GM18508 (cell line): ENCODE measurements at regions not wholly inside any gene's neighbourhood (a gene's known extent, or its start where the extent isn't known, plus 50 kb on each side); places are given as distances from the start of the nearest gene placed in this dataset.
"Not testable (repeated sequence)": the region's sequence is repeated elsewhere in the genome, so short reads cannot be mapped to it uniquely, and the experiment has no call there.

Source experiments
- ATAC-seq: cut with Tn5 transposase; IDR thresholded peaks from one replicate; pipeline ENCODE4 v1.9.1; 2021; ENCODE audit warnings: moderate number of reproducible peaks; ENCODE audit not compliant: insufficient read depth, unreplicated experiment

DNA sequence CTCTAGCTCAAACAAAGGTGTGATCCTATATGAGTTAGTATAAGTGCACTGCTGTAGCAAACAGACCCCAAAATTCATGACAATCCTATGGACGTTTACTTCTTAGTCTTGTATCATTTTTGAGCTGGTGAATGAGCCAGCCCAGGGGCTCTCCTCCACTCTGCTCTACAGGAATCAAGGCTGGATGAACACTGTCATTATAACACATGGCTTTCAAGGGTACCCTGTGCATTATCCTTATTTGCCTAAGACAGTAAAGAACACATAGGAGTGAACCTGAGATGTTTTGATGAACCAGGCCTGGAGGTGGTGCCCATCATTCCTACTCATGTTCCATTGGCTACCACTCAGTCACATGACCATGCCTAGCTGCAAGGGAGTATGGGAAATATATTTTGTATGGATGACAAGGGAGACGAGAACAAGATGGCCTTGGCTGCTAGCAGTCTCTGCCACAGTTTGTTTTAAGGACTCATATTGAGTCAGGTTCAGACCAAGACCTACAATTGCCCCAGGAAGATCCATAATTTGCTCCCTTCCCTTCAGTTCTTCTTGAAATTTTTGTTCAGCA, 107.4 kb upstream of the HES1 start:
- ATAC-seq = no peak

DNA sequence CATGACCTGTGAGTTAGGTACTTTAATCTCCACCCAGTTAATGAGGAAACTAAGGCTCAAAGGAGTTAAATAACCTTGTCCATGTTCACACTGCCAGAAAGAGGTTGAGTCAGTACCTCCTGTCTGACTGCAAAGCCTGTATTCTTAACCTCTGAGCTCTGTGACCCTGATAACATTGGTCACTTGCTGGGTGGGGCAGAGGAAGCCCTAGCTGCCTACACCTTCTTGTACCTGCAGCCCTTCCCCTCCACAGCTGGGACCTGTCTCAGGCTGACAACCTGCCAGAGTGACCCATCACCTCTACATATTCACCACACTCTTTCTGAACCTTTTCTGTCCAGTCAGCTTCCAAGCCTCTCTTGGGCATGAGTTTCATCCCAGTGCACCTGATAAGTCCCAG, 106.1 kb upstream of the HES1 start:
- no peak for ATAC-seq

- ATAC-seq = no peak
Measured at GRCh38 chr3:194030372-194030771, 105.6 kb upstream of the HES1 start.

DNA sequence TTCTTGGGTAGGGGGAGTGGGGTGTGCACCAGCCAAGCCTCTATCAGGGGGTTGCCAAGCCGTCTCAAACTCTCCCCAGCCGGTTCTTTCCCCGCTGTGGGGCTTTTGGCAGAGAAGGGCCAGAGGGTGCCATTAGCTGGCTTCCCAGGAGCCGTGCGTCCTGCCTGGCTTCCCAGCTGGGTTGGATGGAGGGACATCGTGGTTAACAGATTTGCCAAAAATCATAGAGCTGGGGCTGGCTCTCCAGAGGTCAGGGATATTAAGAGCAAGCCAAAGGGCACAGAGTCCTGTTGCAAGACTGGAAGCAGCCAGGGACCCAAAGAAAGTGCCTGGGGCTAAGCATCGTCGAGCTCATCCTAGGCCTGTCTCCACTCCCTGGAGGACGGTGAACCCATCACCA, 104.6 kb upstream of the HES1 start:
- ATAC-seq = no peak

DNA sequence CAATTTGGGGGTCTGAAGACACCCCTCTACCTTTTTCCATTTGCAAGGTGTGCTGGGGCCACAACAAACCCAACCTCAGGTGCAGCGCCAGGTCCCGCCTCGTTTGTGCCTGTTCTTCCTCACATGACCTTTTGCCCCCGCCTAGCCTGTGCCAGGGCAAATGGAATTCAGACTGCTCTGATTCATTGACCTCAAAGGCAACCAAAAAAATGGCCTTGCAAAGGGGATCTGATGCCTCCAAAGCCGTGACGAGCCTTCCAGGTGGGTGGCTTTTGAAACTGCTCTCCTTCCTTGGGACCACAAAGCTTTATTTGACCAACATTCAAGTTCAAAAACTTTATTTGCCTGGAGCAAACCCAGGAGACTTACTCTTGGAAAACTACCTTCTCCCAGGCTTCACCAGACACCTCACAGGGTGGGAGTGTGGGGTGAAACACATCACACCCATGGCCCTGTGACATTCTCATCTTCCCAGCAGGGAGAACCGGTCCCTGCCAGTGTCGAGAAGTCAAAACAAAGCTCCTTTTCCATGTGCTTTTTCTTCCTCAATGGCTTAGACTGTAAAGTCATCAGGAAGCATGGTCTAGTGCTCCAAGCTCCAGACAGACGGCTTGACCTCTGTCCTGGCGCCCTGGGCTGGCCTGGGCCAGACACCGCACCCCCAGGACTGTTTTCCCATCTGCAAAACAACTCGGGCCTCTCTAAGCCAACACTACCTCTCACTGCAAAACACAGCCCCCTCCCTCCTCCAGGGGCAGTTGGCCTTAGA, 103.9 kb upstream of the HES1 start:
- no peak for ATAC-seq

DNA sequence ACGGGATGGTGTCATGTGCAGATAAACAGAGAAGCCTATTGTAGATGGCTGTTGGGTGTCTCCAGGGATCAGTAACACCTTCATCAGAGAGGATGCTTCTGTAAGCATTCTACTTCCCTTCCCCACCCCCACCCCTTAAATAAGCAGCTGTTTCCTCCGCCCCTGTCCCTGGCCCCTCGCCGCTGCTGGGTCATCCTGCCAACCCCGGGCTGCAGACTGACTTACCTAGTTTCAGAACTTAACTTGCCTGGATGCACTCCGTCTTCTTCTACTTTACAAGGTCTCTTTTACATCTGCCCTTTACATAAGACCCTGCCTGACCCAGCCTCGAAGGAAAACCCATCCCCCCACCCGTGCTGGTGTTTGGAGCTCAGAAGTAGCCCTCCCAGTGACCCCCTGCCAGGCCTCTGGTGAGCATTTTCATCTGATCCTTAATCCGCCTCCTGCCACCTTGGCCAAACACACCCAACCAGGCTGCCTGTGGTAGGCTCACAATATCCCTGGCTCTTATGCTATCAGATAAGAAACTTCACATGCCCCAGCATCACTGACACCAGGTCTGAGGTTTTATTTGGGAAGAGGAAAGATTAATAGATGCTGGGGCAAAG, 103.0 kb upstream of the HES1 start:
- no peak for ATAC-seq

- no peak for ATAC-seq
Measured at GRCh38 chr3:194034346-194035336, 101.3 kb upstream of the HES1 start.

GRCh38 chr3:194035406-194036138, 100.4 kb upstream of the HES1 start:
- no peak for ATAC-seq

- ATAC-seq = no peak
Measured at GRCh38 chr3:194036842-194037241, 99.1 kb upstream of the HES1 start.

GRCh38 chr3:194038346-194038745, 97.6 kb upstream of the HES1 start:
- ATAC-seq = not testable (repeated sequence)

DNA sequence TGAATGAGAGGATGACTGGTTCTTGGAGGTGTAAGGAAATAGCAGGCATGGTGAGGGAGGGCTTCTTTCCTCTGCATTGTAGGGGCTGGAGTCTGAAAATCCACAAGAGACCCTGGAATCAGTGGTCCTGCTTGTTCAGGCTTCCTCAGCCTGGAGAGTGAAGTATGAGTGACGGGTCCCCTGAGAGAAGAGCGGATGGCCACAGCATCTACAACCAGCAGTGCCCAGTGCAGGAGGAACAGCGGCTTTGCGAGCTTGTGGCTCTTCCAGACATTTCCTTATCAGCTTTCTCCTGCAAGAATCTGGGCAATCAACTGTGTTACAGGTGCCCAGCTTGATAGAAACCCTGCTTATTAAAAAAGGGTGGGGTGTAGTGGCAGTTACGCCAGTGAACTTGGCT, 97.0 kb upstream of the HES1 start:
- ATAC-seq = no peak

GRCh38 chr3:194040516-194041273, 95.3 kb upstream of the HES1 start:
- no peak for ATAC-seq

DNA sequence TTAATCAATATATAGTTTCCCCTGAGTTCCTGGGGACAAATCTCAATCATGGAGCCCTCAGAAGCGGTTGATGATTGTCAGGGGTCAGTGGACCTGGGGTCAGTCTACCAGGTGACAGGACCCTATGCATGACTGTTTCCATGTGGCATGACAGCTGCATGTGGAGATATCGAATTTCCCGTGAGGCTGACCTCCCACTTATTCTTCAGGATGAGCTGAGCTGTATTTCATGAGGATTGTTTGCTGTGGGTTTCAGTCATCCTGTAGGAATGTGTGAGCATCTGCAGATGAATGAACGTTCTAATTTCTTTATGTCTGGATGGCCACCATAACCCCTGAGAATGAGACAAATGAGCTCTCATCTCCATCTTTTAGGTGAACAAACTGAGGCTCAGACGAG, 93.0 kb upstream of the HES1 start:
- no peak for ATAC-seq

GRCh38 chr3:194043516-194043915, 92.4 kb upstream of the HES1 start:
- ATAC-seq = no peak

DNA sequence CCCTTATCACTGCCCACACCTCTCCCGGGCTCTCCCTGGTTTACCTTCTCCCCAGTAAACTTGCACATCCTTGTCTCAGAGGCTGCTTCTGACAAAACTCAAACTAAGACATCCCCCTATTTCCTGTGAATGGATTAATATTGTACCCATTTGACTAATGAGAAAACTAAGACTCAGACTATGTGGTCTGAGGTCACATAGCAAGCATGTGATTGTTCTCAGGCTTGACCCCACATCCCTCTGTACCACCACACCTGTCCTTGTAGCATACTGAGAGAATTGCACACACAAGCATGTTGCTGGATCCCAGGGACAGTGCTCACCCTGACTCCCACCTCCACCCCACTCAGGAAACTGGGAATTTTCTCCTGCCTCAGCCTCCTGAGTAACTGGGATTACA, 90.7 kb upstream of the HES1 start:
- no peak for ATAC-seq

DNA sequence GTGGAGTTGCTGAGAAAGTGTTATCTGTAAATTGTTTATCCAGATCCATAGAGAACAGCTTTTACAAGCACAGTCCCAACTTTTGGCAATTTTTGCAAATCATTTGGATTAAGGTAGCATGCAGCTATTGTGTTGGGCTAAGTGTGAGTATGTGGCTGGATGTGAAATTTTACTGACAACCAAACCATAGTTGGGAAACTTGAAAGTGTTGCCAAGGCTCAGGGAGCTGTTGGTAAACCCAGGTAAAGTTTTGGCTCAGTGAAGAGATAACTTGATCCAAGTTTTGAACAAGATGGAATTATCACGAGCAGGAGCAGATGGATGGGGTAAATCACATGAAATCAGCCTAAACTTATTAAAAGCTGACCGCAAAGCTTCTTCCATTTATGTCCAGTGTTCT, 90.0 kb upstream of the HES1 start:
- no peak for ATAC-seq

- ATAC-seq = no peak
Measured at GRCh38 chr3:194046531-194046930, 89.4 kb upstream of the HES1 start.

DNA sequence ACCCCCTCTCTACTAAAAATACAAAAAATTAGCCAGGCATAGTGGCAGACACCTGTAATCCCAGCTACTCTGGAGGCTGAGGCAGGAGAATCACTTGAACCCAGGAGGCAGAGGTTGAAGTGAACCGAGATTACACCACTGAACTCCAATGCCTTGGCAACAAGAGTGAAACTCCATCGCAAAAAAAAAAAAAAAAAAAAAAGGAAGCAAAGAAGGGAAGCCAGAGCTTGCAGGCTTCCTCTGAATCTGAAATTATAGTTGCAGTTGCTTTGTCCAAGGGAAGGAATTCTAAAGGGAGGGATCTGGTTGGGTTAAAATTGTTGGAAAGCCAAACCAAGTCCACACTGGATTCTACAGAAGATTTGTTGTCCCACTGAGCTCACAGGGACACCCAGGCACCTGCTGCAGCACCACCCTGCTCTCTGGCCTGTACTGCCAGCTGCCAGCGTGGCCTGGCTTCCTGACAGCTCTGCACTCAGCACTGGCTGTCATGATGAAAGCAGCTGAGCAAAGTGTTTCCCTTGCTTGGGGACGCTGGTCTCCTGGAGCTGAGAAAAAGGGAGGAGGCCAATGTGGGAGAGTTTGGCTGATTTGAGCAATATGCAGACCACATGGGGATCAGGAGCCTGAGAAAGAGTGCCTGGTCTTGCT, 88.8 kb upstream of the HES1 start:
- no peak for ATAC-seq

GRCh38 chr3:194049394-194049793, 86.6 kb upstream of the HES1 start:
- ATAC-seq = no peak
